ENCODE measurements at regions not wholly inside any gene's neighbourhood (a gene's known extent, or its start where the extent isn't known, plus 50 kb on each side); places are given as distances from the start of the nearest gene placed in this dataset.

DNA sequence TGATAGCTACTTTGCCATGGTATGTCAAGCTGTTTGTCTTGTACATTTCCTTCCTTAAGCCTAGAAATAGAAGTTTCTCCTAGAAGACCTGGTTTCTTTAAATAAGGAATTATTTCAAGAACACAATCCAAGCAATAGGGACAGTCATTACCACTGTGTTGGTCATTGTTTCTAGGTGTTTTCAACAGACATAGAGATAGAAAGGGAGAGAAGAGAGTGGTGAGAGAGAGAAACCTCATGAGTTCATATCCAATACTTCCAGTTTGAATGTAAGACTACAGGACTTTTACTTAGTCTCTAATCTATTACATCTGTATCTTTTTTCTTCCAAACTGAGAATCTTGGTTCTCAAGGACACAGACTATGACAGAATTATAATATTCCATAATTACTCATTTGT is 245.9 kb upstream of the STARD13 start:
- no peak for TF ChIP-seq TAF1 (IDR thresholded peaks at IDR 0.05; ENCODE audit: borderline replicate concordance, insufficient read depth, low read length)
- TF ChIP-seq, protein P1, sequence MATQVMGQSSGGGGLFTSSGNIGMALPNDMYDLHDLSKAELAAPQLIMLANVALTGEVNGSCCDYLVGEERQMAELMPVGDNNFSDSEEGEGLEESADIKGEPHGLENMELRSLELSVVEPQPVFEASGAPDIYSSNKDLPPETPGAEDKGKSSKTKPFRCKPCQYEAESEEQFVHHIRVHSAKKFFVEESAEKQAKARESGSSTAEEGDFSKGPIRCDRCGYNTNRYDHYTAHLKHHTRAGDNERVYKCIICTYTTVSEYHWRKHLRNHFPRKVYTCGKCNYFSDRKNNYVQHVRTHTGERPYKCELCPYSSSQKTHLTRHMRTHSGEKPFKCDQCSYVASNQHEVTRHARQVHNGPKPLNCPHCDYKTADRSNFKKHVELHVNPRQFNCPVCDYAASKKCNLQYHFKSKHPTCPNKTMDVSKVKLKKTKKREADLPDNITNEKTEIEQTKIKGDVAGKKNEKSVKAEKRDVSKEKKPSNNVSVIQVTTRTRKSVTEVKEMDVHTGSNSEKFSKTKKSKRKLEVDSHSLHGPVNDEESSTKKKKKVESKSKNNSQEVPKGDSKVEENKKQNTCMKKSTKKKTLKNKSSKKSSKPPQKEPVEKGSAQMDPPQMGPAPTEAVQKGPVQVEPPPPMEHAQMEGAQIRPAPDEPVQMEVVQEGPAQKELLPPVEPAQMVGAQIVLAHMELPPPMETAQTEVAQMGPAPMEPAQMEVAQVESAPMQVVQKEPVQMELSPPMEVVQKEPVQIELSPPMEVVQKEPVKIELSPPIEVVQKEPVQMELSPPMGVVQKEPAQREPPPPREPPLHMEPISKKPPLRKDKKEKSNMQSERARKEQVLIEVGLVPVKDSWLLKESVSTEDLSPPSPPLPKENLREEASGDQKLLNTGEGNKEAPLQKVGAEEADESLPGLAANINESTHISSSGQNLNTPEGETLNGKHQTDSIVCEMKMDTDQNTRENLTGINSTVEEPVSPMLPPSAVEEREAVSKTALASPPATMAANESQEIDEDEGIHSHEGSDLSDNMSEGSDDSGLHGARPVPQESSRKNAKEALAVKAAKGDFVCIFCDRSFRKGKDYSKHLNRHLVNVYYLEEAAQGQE (IDR thresholded peaks at IDR 0.05; ENCODE audit: insufficient read depth in 1 of 2, low read depth in 2 of 2, low read length in 2 of 2): no peak
- TF ChIP-seq POLR2AphosphoS5 (IDR thresholded peaks at IDR 0.05; ENCODE audit: low read depth, low read length): no peak
- no peak for TF ChIP-seq SIN3A (IDR thresholded peaks at IDR 0.05; ENCODE audit: borderline replicate concordance, insufficient read depth, low read length)
- TF ChIP-seq FOXP2 (optimal IDR thresholded peaks at IDR 0.05; ENCODE audit: borderline replicate concordance, extremely low read depth, extremely low read length, insufficient read depth): no peak
